Germinal center (tissue), 1 donor: ENCODE measurements at regions not wholly inside any gene's neighbourhood (a gene's known extent, or its start where the extent isn't known, plus 50 kb on each side); places are given as distances from the start of the nearest gene placed in this dataset.

ENCODE experiments used
- DNase-seq: peaks from one replicate; pipeline ENCODE4 v3.0.0; 2012; ENCODE audit warnings: mixed read lengths, low spot score

GRCh38 chr3:13152826-13153710 is 79.8 kb upstream of the IQSEC1 start:
- DNase-seq, result no peak

DNA sequence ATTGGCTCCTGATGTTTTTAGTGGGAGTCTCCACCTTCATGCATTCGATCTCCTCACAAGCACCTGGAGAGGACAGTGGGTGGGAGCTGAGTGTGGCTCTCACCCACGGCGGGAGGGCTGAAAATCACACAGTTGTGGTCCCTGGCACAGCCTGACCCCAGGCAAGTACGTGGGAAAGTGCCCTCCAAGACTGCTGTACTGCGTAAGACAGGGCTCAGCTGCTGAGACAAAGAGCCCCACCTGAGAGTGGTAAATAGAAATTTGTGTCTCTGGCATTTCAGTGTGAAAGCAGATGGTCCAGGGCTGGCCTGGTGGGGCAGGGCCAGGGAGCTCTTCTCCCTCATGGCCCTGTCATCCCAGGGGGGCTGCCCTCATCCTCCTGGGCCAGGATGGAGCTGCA is 77.4 kb upstream of the IQSEC1 start:
- no peak for DNase-seq

- no peak for DNase-seq
Observed at GRCh38 chr3:13149330-13150108, 76.3 kb upstream of the IQSEC1 start.

DNA sequence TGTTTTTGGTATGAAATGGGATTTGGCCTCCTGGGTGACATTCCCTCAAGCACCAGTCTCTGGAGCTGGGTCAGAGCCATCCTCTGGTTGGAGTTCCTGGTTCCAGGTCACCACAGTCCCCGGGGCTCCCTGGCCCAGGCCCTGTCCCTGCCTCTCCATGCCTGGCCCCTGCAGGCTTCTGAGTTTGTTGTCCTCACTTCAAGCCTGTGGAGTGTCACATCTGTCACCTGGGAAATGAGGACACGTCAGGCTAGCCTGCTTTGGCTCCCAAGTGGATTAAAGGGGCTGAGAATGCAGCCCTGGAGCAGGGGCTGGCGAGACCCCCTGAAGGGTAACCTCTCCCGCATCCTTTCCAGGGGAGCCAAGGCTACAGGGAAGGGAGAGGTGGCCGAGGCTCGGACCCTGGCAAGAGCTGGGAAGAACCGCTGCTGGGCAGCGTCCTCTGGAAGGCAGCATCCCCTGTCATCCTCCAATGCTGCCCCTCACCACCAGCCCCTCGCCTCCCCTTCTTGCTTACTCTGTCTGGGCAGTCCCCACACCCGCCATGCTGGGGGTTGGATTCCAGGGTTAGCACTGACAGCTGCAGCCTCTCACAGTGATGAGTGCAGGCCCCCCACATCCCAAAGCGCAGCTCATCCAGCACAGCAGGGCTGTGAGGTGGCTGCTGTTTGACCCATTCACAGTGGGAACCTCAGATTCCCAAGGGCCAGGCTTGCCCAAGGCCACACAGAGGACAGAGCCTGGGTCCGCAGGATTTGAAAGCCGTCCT is 75.5 kb upstream of the IQSEC1 start:
- DNase-seq, result no peak

GRCh38 chr3:13148126-13148525 is 74.9 kb upstream of the IQSEC1 start:
- DNase-seq, result no peak

GRCh38 chr3:13147344-13147743 is 74.1 kb upstream of the IQSEC1 start:
- DNase-seq, result no peak

- no peak for DNase-seq
Observed at GRCh38 chr3:13146643-13147143, 73.5 kb upstream of the IQSEC1 start.

GRCh38 chr3:13145826-13146642 is 72.8 kb upstream of the IQSEC1 start:
- DNase-seq, result no peak

GRCh38 chr3:13145131-13145825 is 72.0 kb upstream of the IQSEC1 start:
- no peak for DNase-seq

DNA sequence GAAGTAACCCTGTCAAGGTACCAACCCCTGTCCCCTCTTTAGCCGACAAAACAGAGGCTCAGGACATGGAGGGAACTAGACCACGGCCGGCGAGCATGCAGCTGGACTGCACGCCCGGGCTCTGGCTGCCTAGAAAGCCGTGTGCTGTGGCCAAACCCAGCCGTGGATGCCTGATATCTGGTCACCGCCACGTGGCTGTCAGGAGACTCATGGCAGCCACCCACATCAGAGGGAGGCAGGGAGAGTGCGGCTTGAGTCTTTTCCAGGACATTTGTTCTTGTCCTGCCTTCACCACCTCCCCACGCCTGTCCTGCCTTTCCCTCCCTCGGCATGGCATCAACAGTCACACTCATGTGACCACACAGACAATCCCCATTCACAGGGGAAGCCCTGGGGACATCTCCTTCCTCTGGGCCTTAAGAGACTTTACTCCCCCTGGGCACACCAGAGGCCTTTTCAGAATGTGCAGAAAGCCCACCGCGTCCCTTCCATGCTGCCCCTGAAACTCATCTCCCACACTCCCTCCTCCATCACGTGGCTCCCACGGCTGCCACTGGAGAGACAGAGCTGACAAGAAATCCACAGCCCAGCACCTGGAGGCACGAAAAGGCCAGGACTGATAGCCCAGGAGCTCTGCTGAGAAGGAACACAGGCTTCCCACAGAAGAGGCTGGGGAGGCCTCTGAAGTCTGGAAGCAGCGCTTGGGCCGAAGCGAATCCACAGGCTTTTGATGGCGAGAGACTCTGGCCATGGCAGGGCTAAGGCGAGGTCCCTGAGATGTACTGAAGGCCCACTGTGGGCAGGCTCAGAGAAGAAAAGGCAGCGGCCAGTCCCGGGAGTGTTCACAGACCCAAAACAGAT is 71.2 kb upstream of the IQSEC1 start:
- DNase-seq, result no peak

DNA sequence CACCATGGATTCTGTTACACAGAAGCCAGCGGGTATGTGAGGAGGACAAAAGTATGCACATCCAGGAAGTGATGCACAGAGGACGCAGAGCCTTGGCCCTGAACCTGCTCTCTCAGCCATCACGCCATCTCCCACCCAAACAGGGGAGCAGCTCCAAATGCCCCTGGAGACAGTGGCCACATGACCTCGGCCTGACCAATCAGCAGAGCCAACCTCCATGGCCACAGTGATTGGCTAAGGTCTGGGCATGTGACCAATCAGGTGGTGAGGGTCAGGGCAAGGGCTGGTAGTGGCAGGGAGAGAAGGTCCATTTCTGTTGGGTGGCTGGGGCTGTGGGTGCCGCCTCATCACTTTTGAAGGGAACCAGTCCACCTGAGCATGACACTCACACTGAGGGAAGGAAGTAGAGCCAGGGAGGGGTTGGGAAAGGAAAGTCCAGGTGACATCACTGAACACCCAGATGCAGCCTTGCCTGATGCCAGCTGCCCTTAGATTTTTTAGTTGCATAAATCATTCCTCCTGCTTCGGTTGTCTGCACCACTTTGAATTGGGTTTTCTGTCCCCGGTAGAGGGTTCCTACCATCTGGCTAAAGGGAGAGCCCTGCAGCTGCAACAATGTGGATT is 70.3 kb upstream of the IQSEC1 start:
- DNase-seq, result no peak

DNA sequence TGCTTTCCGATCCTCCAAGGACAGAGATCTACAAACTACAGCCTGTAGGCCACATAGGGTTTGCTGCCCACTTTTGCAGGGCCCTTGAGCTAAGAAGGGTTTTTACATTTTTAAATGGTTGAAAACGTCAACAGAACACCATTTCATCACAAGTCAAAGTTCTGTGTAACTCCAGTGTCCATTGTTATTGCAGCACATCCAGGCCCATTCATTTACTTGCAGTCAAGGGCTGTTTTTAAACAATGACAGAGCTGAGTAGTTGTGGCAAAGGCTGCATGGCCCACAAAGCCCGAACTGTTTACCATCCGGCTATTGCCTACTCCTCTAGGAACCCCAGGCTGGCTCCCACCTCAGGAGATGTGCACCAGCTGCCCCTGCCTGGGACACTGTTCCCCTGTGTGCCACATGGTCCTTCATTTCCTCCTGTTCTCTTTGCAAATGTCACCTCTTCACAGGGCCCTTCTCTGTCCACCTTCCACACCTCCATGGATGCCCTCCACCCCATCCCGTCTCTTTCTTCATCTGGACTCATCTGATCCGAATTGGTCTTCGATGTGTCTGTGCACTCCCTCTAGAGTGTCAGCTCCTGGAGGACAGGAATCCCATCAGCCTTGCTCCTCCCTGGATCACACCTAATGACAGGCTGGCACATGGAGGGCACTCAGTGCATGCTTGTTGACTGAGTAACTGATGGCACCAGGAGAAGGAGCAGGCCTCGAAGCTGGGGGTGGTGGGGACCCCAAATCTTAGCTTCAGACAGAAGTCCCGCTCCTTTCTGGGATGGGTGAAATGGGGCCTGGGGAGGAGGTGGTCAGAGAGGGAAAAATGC is 69.5 kb upstream of the IQSEC1 start:
- no peak for DNase-seq

DNA sequence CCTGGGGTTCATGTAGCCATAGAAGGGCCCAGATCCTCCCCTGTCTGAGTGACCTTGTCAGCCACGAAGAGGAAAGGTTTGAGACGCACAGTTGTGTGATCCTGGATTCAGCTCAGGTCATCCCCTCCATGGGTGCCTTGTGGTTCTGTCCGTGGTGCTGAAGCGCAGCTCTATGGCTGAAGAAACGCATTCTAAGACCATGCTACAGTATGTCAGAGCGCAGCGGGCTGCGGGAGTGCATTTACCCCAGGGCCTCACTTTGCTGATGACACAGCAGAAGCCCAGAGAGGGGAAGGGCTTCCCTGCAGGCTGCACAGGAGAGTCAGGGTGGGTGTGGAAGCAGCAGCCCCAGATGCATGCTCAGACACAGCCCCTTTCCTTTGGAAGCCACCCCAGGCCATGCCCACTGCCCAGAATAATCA is 68.8 kb upstream of the IQSEC1 start:
- DNase-seq, result no peak

GRCh38 chr3:13141183-13141582 is 68.0 kb upstream of the IQSEC1 start:
- DNase-seq, result no peak

DNA sequence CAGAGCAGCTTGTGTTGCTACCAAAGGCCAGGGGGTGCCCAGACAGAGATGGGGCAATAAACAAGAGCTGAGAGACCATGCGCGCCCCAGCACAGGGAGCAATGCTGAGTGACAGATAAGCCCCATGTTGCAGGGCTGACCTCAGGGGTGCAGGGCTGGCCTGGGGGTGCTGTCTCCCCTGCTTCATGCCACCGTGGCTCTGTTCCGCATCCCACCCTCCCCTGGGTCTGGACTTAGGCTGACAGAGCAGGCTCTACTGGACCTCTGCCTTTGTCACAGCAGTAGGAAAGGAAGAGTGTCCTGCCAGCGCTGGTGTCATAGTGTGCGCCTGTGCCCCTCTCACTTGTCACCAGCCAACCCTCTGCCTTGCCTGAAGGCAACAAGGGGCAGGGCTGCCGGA is 67.4 kb upstream of the IQSEC1 start:
- no peak for DNase-seq

DNA sequence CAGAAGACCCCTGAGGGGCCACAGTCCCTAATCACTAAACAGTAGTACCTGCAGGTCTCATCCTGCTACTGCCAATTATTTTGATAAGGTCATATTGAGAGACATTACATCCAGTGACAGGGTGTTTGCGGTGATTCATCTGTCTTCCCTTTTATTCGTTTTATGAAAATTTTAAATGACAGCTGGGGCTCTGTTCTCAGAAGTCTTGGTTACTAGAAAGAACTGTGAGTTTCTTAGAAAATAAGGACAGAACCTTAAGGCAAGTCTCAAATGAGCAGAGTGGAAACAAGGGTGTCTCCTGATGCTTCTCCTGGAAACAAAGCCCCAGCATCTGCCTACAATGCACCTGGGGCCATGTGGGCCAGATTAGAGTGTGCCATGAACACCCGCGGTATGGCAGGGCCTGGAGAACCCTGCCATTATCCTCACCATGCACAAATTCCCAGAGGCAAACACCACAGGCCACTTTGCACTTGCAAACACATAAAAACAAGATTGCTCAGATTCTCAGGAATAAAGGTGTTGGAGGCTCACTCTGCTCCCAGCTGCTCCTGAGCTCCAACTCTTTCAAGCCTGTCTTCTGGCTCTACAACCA is 66.3 kb upstream of the IQSEC1 start:
- DNase-seq, result no peak

DNA sequence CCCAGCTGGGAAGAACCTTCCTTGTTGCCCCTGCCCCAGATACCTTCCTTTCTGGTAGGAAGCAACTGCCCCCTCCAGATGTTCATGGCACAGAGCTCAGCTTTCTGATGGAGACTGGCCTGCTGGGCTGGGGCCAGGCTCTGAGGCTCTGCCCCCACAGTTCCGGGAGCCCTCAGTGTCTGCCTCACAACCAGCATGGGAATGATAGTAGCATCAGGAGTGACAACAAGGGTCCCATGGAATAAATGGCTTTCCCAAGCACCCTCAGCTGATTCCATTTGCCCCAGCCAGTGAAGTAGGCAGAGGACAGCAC is 65.6 kb upstream of the IQSEC1 start:
- DNase-seq, result no peak
